ENCODE measurements at regions not wholly inside any gene's neighbourhood (a gene's known extent, or its start where the extent isn't known, plus 50 kb on each side); places are given as distances from the start of the nearest gene placed in this dataset.

- H3K4me3 Mint-ChIP-seq = no peak overlapping the region
- no peaks in the 10 kb centered on the region for H4K20me1 ChIP-seq (replicated peaks; ENCODE audit: insufficient read depth)
- no peak overlapping the region for H3K4me3 ChIP-seq
- H3K36me3 Mint-ChIP-seq (ENCODE audit: low read depth) = peaks cover 2% of the 10 kb centered on the region; the same call in 1 of the 3 replicates
- H3K79me2 ChIP-seq (replicated peaks; ENCODE audit: insufficient read depth) = no peaks in the 10 kb centered on the region
- H3K9me2 ChIP-seq (ENCODE audit: insufficient read depth) = peaks cover 8% of the 10 kb centered on the region; the same call in 1 of the 2 replicates
- peaks cover 33% of the 10 kb centered on the region for H3K4me1 ChIP-seq (ENCODE audit: insufficient read depth)
- no peak for TF ChIP-seq POLR2AphosphoS5 (IDR thresholded peaks at IDR 0.05; ENCODE audit: low read depth)
- no peak for TF ChIP-seq ZNF331 (CRISPR knock-in tag; IDR thresholded peaks at IDR 0.05; ENCODE audit: low read depth)
- no peak for TF ChIP-seq STAT1 (IDR thresholded peaks at IDR 0.05; ENCODE audit: unreplicated experiment)
- no peak for TF ChIP-seq ETS1 (IDR thresholded peaks at IDR 0.05)
- TF ChIP-seq ZNF114 (CRISPR knock-in tag; IDR thresholded peaks at IDR 0.05) = no peak
- TF ChIP-seq, protein P1, sequence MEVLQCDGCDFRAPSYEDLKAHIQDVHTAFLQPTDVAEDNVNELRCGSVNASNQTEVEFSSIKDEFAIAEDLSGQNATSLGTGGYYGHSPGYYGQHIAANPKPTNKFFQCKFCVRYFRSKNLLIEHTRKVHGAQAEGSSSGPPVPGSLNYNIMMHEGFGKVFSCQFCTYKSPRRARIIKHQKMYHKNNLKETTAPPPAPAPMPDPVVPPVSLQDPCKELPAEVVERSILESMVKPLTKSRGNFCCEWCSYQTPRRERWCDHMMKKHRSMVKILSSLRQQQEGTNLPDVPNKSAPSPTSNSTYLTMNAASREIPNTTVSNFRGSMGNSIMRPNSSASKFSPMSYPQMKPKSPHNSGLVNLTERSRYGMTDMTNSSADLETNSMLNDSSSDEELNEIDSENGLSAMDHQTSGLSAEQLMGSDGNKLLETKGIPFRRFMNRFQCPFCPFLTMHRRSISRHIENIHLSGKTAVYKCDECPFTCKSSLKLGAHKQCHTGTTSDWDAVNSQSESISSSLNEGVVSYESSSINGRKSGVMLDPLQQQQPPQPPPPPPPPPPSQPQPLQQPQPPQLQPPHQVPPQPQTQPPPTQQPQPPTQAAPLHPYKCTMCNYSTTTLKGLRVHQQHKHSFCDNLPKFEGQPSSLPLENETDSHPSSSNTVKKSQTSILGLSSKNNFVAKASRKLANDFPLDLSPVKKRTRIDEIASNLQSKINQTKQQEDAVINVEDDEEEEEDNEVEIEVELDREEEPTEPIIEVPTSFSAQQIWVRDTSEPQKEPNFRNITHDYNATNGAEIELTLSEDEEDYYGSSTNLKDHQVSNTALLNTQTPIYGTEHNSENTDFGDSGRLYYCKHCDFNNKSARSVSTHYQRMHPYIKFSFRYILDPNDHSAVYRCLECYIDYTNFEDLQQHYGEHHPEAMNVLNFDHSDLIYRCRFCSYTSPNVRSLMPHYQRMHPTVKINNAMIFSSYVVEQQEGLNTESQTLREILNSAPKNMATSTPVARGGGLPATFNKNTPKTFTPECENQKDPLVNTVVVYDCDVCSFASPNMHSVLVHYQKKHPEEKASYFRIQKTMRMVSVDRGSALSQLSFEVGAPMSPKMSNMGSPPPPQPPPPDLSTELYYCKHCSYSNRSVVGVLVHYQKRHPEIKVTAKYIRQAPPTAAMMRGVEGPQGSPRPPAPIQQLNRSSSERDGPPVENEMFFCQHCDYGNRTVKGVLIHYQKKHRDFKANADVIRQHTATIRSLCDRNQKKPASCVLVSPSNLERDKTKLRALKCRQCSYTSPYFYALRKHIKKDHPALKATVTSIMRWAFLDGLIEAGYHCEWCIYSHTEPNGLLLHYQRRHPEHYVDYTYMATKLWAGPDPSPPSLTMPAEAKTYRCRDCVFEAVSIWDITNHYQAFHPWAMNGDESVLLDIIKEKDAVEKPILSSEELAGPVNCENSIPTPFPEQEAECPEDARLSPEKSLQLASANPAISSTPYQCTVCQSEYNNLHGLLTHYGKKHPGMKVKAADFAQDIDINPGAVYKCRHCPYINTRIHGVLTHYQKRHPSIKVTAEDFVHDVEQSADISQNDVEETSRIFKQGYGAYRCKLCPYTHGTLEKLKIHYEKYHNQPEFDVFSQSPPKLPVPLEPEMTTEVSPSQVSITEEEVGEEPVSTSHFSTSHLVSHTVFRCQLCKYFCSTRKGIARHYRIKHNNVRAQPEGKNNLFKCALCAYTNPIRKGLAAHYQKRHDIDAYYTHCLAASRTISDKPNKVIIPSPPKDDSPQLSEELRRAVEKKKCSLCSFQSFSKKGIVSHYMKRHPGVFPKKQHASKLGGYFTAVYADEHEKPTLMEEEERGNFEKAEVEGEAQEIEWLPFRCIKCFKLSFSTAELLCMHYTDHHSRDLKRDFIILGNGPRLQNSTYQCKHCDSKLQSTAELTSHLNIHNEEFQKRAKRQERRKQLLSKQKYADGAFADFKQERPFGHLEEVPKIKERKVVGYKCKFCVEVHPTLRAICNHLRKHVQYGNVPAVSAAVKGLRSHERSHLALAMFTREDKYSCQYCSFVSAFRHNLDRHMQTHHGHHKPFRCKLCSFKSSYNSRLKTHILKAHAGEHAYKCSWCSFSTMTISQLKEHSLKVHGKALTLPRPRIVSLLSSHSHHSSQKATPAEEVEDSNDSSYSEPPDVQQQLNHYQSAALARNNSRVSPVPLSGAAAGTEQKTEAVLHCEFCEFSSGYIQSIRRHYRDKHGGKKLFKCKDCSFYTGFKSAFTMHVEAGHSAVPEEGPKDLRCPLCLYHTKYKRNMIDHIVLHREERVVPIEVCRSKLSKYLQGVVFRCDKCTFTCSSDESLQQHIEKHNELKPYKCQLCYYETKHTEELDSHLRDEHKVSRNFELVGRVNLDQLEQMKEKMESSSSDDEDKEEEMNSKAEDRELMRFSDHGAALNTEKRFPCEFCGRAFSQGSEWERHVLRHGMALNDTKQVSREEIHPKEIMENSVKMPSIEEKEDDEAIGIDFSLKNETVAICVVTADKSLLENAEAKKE (CRISPR knock-in tag; IDR thresholded peaks at IDR 0.05) = no peak
- TF ChIP-seq CREB1 (CRISPR knock-in tag; IDR thresholded peaks at IDR 0.05; ENCODE audit: low read depth) = no peak
- no peak for TF ChIP-seq JUNB (IDR thresholded peaks at IDR 0.05; ENCODE audit: unreplicated experiment)
- TF ChIP-seq EZH2phosphoT487 (IDR thresholded peaks at IDR 0.05; ENCODE audit: unreplicated experiment) = no peak
- TF ChIP-seq, protein P2, sequence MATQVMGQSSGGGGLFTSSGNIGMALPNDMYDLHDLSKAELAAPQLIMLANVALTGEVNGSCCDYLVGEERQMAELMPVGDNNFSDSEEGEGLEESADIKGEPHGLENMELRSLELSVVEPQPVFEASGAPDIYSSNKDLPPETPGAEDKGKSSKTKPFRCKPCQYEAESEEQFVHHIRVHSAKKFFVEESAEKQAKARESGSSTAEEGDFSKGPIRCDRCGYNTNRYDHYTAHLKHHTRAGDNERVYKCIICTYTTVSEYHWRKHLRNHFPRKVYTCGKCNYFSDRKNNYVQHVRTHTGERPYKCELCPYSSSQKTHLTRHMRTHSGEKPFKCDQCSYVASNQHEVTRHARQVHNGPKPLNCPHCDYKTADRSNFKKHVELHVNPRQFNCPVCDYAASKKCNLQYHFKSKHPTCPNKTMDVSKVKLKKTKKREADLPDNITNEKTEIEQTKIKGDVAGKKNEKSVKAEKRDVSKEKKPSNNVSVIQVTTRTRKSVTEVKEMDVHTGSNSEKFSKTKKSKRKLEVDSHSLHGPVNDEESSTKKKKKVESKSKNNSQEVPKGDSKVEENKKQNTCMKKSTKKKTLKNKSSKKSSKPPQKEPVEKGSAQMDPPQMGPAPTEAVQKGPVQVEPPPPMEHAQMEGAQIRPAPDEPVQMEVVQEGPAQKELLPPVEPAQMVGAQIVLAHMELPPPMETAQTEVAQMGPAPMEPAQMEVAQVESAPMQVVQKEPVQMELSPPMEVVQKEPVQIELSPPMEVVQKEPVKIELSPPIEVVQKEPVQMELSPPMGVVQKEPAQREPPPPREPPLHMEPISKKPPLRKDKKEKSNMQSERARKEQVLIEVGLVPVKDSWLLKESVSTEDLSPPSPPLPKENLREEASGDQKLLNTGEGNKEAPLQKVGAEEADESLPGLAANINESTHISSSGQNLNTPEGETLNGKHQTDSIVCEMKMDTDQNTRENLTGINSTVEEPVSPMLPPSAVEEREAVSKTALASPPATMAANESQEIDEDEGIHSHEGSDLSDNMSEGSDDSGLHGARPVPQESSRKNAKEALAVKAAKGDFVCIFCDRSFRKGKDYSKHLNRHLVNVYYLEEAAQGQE (IDR thresholded peaks at IDR 0.05; ENCODE audit: unreplicated experiment) = no peak
- no peak for TF ChIP-seq CTCF (conservative IDR thresholded peaks at IDR 0.05; ENCODE audit: low read depth in 2 of 2)
- TF ChIP-seq EZH2 (IDR thresholded peaks at IDR 0.05; ENCODE audit: low read depth, unreplicated experiment) = no peak
- no peak for TF ChIP-seq NANOG (IDR thresholded peaks at IDR 0.05; ENCODE audit: borderline replicate concordance)
- DNase-seq (ENCODE audit: low spot score) = peak; percentile 27
- peak; percentile 24; the same call in 2 of the 3 replicates for ATAC-seq
- no peak overlapping the region for H3K4me2 ChIP-seq
- peaks cover 18% of the 10 kb centered on the region for H3K4me1 Mint-ChIP-seq
- no peak overlapping the region for H3K27ac ChIP-seq (ENCODE audit: low read depth)
- no peak overlapping the region for H3K27ac Mint-ChIP-seq
- peaks cover 2% of the 10 kb centered on the region for H3K27me3 Mint-ChIP-seq (ENCODE audit: insufficient read depth, low read depth, poor library complexity)
- no peaks in the 10 kb centered on the region for H3K27me3 ChIP-seq (ENCODE audit: insufficient read depth)
- no peaks in the 10 kb centered on the region for H3K36me3 ChIP-seq (ENCODE audit: insufficient read depth)
- H2AFZ ChIP-seq = no peak overlapping the region
- peaks cover 6% of the 10 kb centered on the region; the same call in 2 of the 3 replicates for H3K9me3 Mint-ChIP-seq
- H3F3A ChIP-seq (replicated peaks; ENCODE audit: low read depth) = no peaks in the 10 kb centered on the region
These were observed 247.6 kb upstream of the PROK2 start for GRCh38 chr3:72032441-72033135.
